ENCODE measurements at regions not wholly inside any gene's neighbourhood (a gene's known extent, or its start where the extent isn't known, plus 50 kb on each side); places are given as distances from the start of the nearest gene placed in this dataset.

- H3K4me3 ChIP-seq (ENCODE audit: control insufficient read depth in 1 of 7, extremely low read depth in 1 of 7, insufficient read depth in 4 of 7, low read depth in 2 of 7, low read length in 6 of 7), result no peak overlapping the region
- peaks cover 0 to 3% (median 1%) of the 10 kb centered on the region in 4 experiments for H3K4me1 ChIP-seq (ENCODE audit: control extremely low read depth in 1 of 4, control insufficient read depth in 4 of 4, insufficient read depth in 4 of 4, low read length in 3 of 4)
- H3K27me3 ChIP-seq (replicated peaks in 2 of 5; ENCODE audit: control insufficient read depth in 4 of 5, insufficient read depth in 5 of 5, low read length in 4 of 5), result no peaks in the 10 kb centered on the region
- H3K9me3 ChIP-seq (ENCODE audit: control extremely low read depth in 1 of 5, control insufficient read depth in 4 of 5, insufficient read depth in 2 of 5, low read depth in 1 of 5, low read length in 4 of 5), result no peaks in the 10 kb centered on the region
- H3K27ac ChIP-seq (ENCODE audit: insufficient read depth in 1 of 2, low read depth in 1 of 2, low read length in 2 of 2, poor library complexity in 1 of 2, severe bottlenecking in 2 of 2), result no peak overlapping the region
- WGBS (ENCODE audit: insufficient coverage), result no CpG with 5 or more reads among the region's 2 CpGs
- no peak for DNase-seq
- CTCF ChIA-PET, result no interaction called here
- peaks cover 0 to 2% (median 0%) of the 10 kb centered on the region in 4 experiments for H3K36me3 ChIP-seq (ENCODE audit: control insufficient read depth in 4 of 4, insufficient read depth in 4 of 4, low read length in 3 of 4)
- POLR2A ChIA-PET, result no interaction called here
Observed at GRCh38 chr3:168843481-168843880, 747.8 kb upstream of the GOLIM4 start.

DNA sequence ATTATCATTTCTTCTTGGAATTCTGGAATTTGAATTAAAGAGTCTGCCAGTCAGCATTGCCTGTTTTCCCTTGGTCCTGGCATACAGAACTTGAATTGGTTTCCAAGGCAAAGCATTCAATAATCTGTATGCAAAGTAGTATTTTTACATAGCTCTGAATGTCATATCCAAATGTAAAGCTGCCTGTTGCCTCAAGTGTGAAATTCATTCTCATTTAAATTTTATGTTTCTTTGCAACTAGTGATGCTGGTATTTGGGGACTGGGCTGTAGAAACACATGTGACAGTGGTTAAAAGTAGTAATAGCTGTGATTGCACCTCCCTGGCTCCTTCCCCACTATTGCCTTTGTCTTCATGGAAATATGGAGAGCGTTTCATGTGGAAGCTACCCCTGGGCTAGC is 743.9 kb upstream of the GOLIM4 start:
- Histone ChIP-seq H3K4me1 (ENCODE audit: control extremely low read depth in 1 of 4, control insufficient read depth in 4 of 4, insufficient read depth in 4 of 4, low read length in 3 of 4) (no peaks in the 10 kb centered on the region), H3K4me3 (ENCODE audit: control insufficient read depth in 1 of 7, extremely low read depth in 1 of 7, insufficient read depth in 4 of 7, low read depth in 2 of 7, low read length in 6 of 7) (no peak overlapping the region), H3K27ac (ENCODE audit: insufficient read depth in 1 of 2, low read depth in 1 of 2, low read length in 2 of 2, poor library complexity in 1 of 2, severe bottlenecking in 2 of 2) (no peak overlapping the region), H3K9me3 (ENCODE audit: control extremely low read depth in 1 of 5, control insufficient read depth in 4 of 5, insufficient read depth in 2 of 5, low read depth in 1 of 5, low read length in 4 of 5) (no peaks in the 10 kb centered on the region), H3K36me3 (ENCODE audit: control insufficient read depth in 4 of 4, insufficient read depth in 4 of 4, low read length in 3 of 4) (peaks cover 0 to 2% (median under 1%) of the 10 kb centered on the region in 4 experiments), H3K27me3 (replicated peaks in 2 of 5; ENCODE audit: control insufficient read depth in 4 of 5, insufficient read depth in 5 of 5, low read length in 4 of 5) (no peaks in the 10 kb centered on the region)
- DNase-seq, result no peak
- POLR2A ChIA-PET, result no interaction called here
- 100% methylated on average over 1 of the region's 1 CpG for WGBS (ENCODE audit: insufficient coverage)
- CTCF ChIA-PET, result interaction anchor here (1.1 to 1.4 kb wide), 2 partner anchors 12 to 24 kb away, joined by 3 to 5 read pairs; no protein-coding TSS in a partner anchor

GRCh38 chr3:168834558-168834957 is 738.8 kb upstream of the GOLIM4 start:
- no peak overlapping the region for H3K4me3 ChIP-seq (ENCODE audit: control insufficient read depth in 1 of 7, extremely low read depth in 1 of 7, insufficient read depth in 4 of 7, low read depth in 2 of 7, low read length in 6 of 7)
- DNase-seq, result no peak
- H3K9me3 ChIP-seq (ENCODE audit: control extremely low read depth in 1 of 5, control insufficient read depth in 4 of 5, insufficient read depth in 2 of 5, low read depth in 1 of 5, low read length in 4 of 5), result no peaks in the 10 kb centered on the region
- POLR2A ChIA-PET, result no interaction called here
- no peaks in the 10 kb centered on the region for H3K27me3 ChIP-seq (replicated peaks in 2 of 5; ENCODE audit: control insufficient read depth in 4 of 5, insufficient read depth in 5 of 5, low read length in 4 of 5)
- no peaks in the 10 kb centered on the region for H3K4me1 ChIP-seq (ENCODE audit: control extremely low read depth in 1 of 4, control insufficient read depth in 4 of 4, insufficient read depth in 4 of 4, low read length in 3 of 4)
- no CpG with 5 or more reads among the region's 1 CpG for WGBS (ENCODE audit: insufficient coverage)
- CTCF ChIA-PET, result interaction anchor here (0.7 to 1.2 kb wide), 3 partner anchors 11 to 210 kb away, joined by 3 to 4 read pairs (median 4); no protein-coding TSS in a partner anchor
- H3K27ac ChIP-seq (ENCODE audit: insufficient read depth in 1 of 2, low read depth in 1 of 2, low read length in 2 of 2, poor library complexity in 1 of 2, severe bottlenecking in 2 of 2), result no peak overlapping the region
- peaks cover 0 to 20% (median 3%) of the 10 kb centered on the region in 4 experiments for H3K36me3 ChIP-seq (ENCODE audit: control insufficient read depth in 4 of 4, insufficient read depth in 4 of 4, low read length in 3 of 4)

GRCh38 chr3:168828943-168829342 is 733.2 kb upstream of the GOLIM4 start:
- H3K4me3 ChIP-seq (ENCODE audit: control insufficient read depth in 1 of 7, extremely low read depth in 1 of 7, insufficient read depth in 4 of 7, low read depth in 2 of 7, low read length in 6 of 7), result no peak overlapping the region
- ChIA-PET POLR2A (interaction anchor here (0.7 kb wide), 1 partner anchor 12 kb away, joined by 3 read pairs; no protein-coding TSS in a partner anchor), CTCF (interaction anchor here (0.5 to 1.3 kb wide), 3 partner anchors 9 to 1439 kb away, joined by 3 read pairs; no protein-coding TSS in a partner anchor)
- 100% methylated on average over 1 of the region's 5 CpGs for WGBS (ENCODE audit: insufficient coverage)
- no peaks in the 10 kb centered on the region for H3K9me3 ChIP-seq (ENCODE audit: control extremely low read depth in 1 of 5, control insufficient read depth in 4 of 5, insufficient read depth in 2 of 5, low read depth in 1 of 5, low read length in 4 of 5)
- DNase-seq, result no peak
- no peaks in the 10 kb centered on the region for H3K27me3 ChIP-seq (replicated peaks in 2 of 5; ENCODE audit: control insufficient read depth in 4 of 5, insufficient read depth in 5 of 5, low read length in 4 of 5)
- peaks cover 0 to 26% (median 5%) of the 10 kb centered on the region in 4 experiments for H3K36me3 ChIP-seq (ENCODE audit: control insufficient read depth in 4 of 4, insufficient read depth in 4 of 4, low read length in 3 of 4)
- no peak overlapping the region for H3K27ac ChIP-seq (ENCODE audit: insufficient read depth in 1 of 2, low read depth in 1 of 2, low read length in 2 of 2, poor library complexity in 1 of 2, severe bottlenecking in 2 of 2)
- H3K4me1 ChIP-seq (ENCODE audit: control extremely low read depth in 1 of 4, control insufficient read depth in 4 of 4, insufficient read depth in 4 of 4, low read length in 3 of 4), result peaks cover 4 to 7% (median 5%) of the 10 kb centered on the region in 4 experiments

DNA sequence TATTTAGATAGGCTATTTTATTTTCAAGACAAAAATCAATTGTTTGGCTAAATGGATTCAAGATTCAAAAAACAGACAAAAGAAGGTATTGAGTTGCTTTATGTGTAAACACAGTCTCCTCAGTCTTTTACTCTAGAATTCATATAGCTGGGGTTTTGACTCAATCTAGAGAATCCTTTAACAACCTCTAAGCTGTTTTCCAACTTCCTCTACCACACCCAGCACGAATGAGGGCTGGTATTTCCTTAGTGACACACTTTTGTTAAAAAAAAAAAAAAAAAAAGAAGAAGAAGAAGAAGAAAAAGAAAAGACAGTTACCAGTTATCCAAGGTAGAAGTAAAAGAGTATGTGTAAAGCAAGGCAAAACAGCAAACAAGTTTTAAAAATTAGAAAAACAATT is 732.8 kb upstream of the GOLIM4 start:
- Histone ChIP-seq H3K4me1 (ENCODE audit: control extremely low read depth in 1 of 4, control insufficient read depth in 4 of 4, insufficient read depth in 4 of 4, low read length in 3 of 4) (peaks cover 8 to 10% (median 8%) of the 10 kb centered on the region in 4 experiments), H3K36me3 (ENCODE audit: control insufficient read depth in 4 of 4, insufficient read depth in 4 of 4, low read length in 3 of 4) (peaks cover 0 to 24% (median 3%) of the 10 kb centered on the region in 4 experiments), H3K4me3 (ENCODE audit: control insufficient read depth in 1 of 7, extremely low read depth in 1 of 7, insufficient read depth in 4 of 7, low read depth in 2 of 7, low read length in 6 of 7) (no peak overlapping the region), H3K27ac (ENCODE audit: insufficient read depth in 1 of 2, low read depth in 1 of 2, low read length in 2 of 2, poor library complexity in 1 of 2, severe bottlenecking in 2 of 2) (no peak overlapping the region), H3K9me3 (ENCODE audit: control extremely low read depth in 1 of 5, control insufficient read depth in 4 of 5, insufficient read depth in 2 of 5, low read depth in 1 of 5, low read length in 4 of 5) (no peaks in the 10 kb centered on the region), H3K27me3 (replicated peaks in 2 of 5; ENCODE audit: control insufficient read depth in 4 of 5, insufficient read depth in 5 of 5, low read length in 4 of 5) (no peaks in the 10 kb centered on the region)
- no CpG with 5 or more reads among the region's 1 CpG for WGBS (ENCODE audit: insufficient coverage)
- ChIA-PET POLR2A (no interaction called here), CTCF (interaction anchor here (0.5 to 1.3 kb wide), 3 partner anchors 8 to 1438 kb away, joined by 3 read pairs; no protein-coding TSS in a partner anchor)
- peak in 1 of 3 donors; percentile 6 for DNase-seq

GRCh38 chr3:168828014-168828413 is 732.3 kb upstream of the GOLIM4 start:
- ChIA-PET CTCF (no interaction called here), POLR2A (no interaction called here)
- Histone ChIP-seq H3K27me3 (replicated peaks in 2 of 5; ENCODE audit: control insufficient read depth in 4 of 5, insufficient read depth in 5 of 5, low read length in 4 of 5) (no peaks in the 10 kb centered on the region), H3K4me3 (ENCODE audit: control insufficient read depth in 1 of 7, extremely low read depth in 1 of 7, insufficient read depth in 4 of 7, low read depth in 2 of 7, low read length in 6 of 7) (no peak overlapping the region), H3K4me1 (ENCODE audit: control extremely low read depth in 1 of 4, control insufficient read depth in 4 of 4, insufficient read depth in 4 of 4, low read length in 3 of 4) (peaks cover 8 to 10% (median 9%) of the 10 kb centered on the region in 4 experiments), H3K27ac (ENCODE audit: insufficient read depth in 1 of 2, low read depth in 1 of 2, low read length in 2 of 2, poor library complexity in 1 of 2, severe bottlenecking in 2 of 2) (no peak overlapping the region), H3K36me3 (ENCODE audit: control insufficient read depth in 4 of 4, insufficient read depth in 4 of 4, low read length in 3 of 4) (peaks cover 0 to 24% (median 2%) of the 10 kb centered on the region in 4 experiments), H3K9me3 (ENCODE audit: control extremely low read depth in 1 of 5, control insufficient read depth in 4 of 5, insufficient read depth in 2 of 5, low read depth in 1 of 5, low read length in 4 of 5) (no peaks in the 10 kb centered on the region)
- DNase-seq, result no peak
- WGBS (ENCODE audit: insufficient coverage), result 100% methylated on average over 1 of the region's 4 CpGs

DNA sequence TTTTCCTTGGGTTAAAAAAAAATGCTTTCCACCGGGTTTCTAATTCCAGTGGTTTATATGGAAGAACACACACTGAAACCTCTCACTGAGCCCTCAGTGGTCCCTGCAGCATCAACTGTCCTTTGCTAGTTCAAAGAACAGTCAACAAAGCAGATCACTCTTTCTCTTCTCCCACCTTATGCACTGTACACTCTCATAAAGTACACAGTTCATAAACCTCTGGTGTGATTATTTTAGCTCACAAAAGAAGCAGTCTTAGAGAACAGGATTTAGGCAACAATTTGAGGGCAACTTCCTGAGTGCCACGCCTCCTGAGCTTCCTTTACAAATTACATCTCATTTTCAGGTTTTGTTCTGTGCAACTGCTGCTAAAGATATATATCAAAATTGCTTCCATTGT is 728.4 kb upstream of the GOLIM4 start:
- POLR2A ChIA-PET, result no interaction called here
- CTCF ChIA-PET, result interaction anchor here (1.1 to 1.5 kb wide), 2 partner anchors 10 to 138 kb away, joined by 3 to 4 read pairs; no protein-coding TSS in a partner anchor
- no CpG with 5 or more reads among the region's 2 CpGs for WGBS (ENCODE audit: insufficient coverage)
- peaks cover 8 to 10% (median 9%) of the 10 kb centered on the region in 4 experiments for H3K4me1 ChIP-seq (ENCODE audit: control extremely low read depth in 1 of 4, control insufficient read depth in 4 of 4, insufficient read depth in 4 of 4, low read length in 3 of 4)
- peaks cover 0 to 14% (median 5%) of the 10 kb centered on the region in 4 experiments for H3K36me3 ChIP-seq (ENCODE audit: control insufficient read depth in 4 of 4, insufficient read depth in 4 of 4, low read length in 3 of 4)
- H3K9me3 ChIP-seq (ENCODE audit: control extremely low read depth in 1 of 5, control insufficient read depth in 4 of 5, insufficient read depth in 2 of 5, low read depth in 1 of 5, low read length in 4 of 5), result no peaks in the 10 kb centered on the region
- no peaks in the 10 kb centered on the region for H3K27me3 ChIP-seq (replicated peaks in 2 of 5; ENCODE audit: control insufficient read depth in 4 of 5, insufficient read depth in 5 of 5, low read length in 4 of 5)
- no peak overlapping the region for H3K27ac ChIP-seq (ENCODE audit: insufficient read depth in 1 of 2, low read depth in 1 of 2, low read length in 2 of 2, poor library complexity in 1 of 2, severe bottlenecking in 2 of 2)
- peak in 2 of 3 donors; percentile 6 to 24 for DNase-seq
- H3K4me3 ChIP-seq (ENCODE audit: control insufficient read depth in 1 of 7, extremely low read depth in 1 of 7, insufficient read depth in 4 of 7, low read depth in 2 of 7, low read length in 6 of 7), result no peak overlapping the region

Measured in common myeloid progenitor, CD34-positive (primary cell).